SU-DHL-6 (cell line): ENCODE measurements at regions not wholly inside any gene's neighbourhood (a gene's known extent, or its start where the extent isn't known, plus 50 kb on each side); places are given as distances from the start of the nearest gene placed in this dataset.

Experiments
- H2AFZ ChIP-seq: fragments of 200-600 bp; sonication (generic); 2 replicates; pipeline ENCODE4 v1.6.1; 2014; ENCODE audit warnings: low read depth, mild to moderate bottlenecking, moderate library complexity, mixed read lengths, antibody characterized with exemption, low read length; ENCODE audit not compliant: severe bottlenecking
- H3F3A ChIP-seq: fragments of 200-600 bp; shearing (Covaris generic); 2 replicates; pipeline ENCODE4 v1.6.0; 2016; ENCODE audit warnings: antibody characterized with exemption, mild to moderate bottlenecking; ENCODE audit not compliant: insufficient read depth
- H3K27ac ChIP-seq: fragments of 200-600 bp; sonication (generic); 2 replicates; pipeline ENCODE4 v1.5.1; 2016; ENCODE audit warnings: low read depth, mild to moderate bottlenecking, low read length, moderate library complexity, mixed read lengths
- H3K27me3 ChIP-seq: fragments of 200-600 bp; sonication (generic), shearing (Covaris generic); 2 replicates; pipeline ENCODE4 v1.6.0; 2014; ENCODE audit warnings: mild to moderate bottlenecking, low read length
- H3K36me3 ChIP-seq: fragments of 200-600 bp; sonication (generic); 2 replicates; pipeline ENCODE4 v1.6.1; 2014; ENCODE audit warnings: mild to moderate bottlenecking, low read length, mixed read lengths
- H3K4me2 ChIP-seq: fragments of 300-600, 200-600 bp; shearing (Covaris generic), sonication (generic); 2 replicates; pipeline ENCODE4 v1.6.0; 2014; ENCODE audit warnings: low read length, low read depth, mild to moderate bottlenecking; ENCODE audit not compliant: poor library complexity, severe bottlenecking
- H3K4me3 ChIP-seq: fragments of 200-600 bp; sonication (generic); 2 replicates; pipeline ENCODE4 v1.5.1; 2014; ENCODE audit warnings: antibody characterized with exemption, low read length, mild to moderate bottlenecking, mixed read lengths; ENCODE audit not compliant: insufficient read depth, poor library complexity, severe bottlenecking
- H3K79me2 ChIP-seq: fragments of 200-600 bp; sonication (generic); 2 replicates; pipeline ENCODE4 v1.6.1; 2014; ENCODE audit warnings: mild to moderate bottlenecking, low read length, moderate library complexity; ENCODE audit not compliant: insufficient read depth
- H3K9ac ChIP-seq: fragments of 200-600 bp; sonication (generic); 2 replicates; pipeline ENCODE4 v1.7.0; 2014; ENCODE audit warnings: mild to moderate bottlenecking, low read length
- H3K9me2 ChIP-seq: fragments of 200-600 bp; sonication (generic); replicated peaks from 2 replicates; pipeline ENCODE4 v1.6.1; 2014; ENCODE audit warnings: low read length; ENCODE audit not compliant: insufficient read depth
- H3K9me3 ChIP-seq: fragments of 200-600 bp; sonication (generic); 2 replicates; pipeline ENCODE4 v1.6.1; 2014; ENCODE audit warnings: low read length, mixed read lengths; ENCODE audit not compliant: insufficient read depth
- H4K20me1 ChIP-seq: fragments of 200-600 bp; sonication (generic); 2 replicates; pipeline ENCODE4 v1.6.1; 2014; ENCODE audit warnings: low read depth, mild to moderate bottlenecking, antibody characterized with exemption, low read length, moderate library complexity, mixed read lengths
- CTCF ChIP-seq: fragments of 200-600 bp; sonication (generic); IDR thresholded peaks from one replicate; pipeline ENCODE4 v1.5.1; 2017; ENCODE audit warnings: antibody characterized with exemption, mild to moderate bottlenecking, low read length, moderate library complexity; ENCODE audit not compliant: insufficient read depth, poor library complexity, severe bottlenecking
- EZH2phosphoT487 ChIP-seq: fragments of 200-600 bp; sonication (generic), shearing (Covaris generic); conservative IDR thresholded peaks from 2 replicates; pipeline ENCODE4 v1.6.1; 2018; ENCODE audit warnings: mild to moderate bottlenecking, antibody characterized with exemption, low read length, moderate library complexity, mixed read lengths

GRCh38 chr7:149622444-149623210 is 125.0 kb upstream of the ZNF746 start:
- Histone ChIP-seq H2AFZ (no peak overlapping the region), H3K27me3 (no peaks in the 10 kb centered on the region), H3K27ac (peak overlapping the region; percentile 45), H3K36me3 (peaks cover 4% of the 10 kb centered on the region; the same call in 1 of the 2 replicates), H3K4me2 (peak overlapping the region; percentile 88), H3K9me2 (no peaks in the 10 kb centered on the region), H3K4me3 (peak overlapping the region; percentile 58), H3K9me3 (no peaks in the 10 kb centered on the region), H3F3A (peaks cover 18% of the 10 kb centered on the region), H3K79me2 (peaks cover 25% of the 10 kb centered on the region), H4K20me1 (peaks cover 7% of the 10 kb centered on the region; the same call in 1 of the 2 replicates), H3K9ac (peak overlapping the region; percentile 78)
- no peak for TF ChIP-seq CTCF
- TF ChIP-seq EZH2phosphoT487: no peak

- Histone ChIP-seq H3K79me2 (peaks cover 25% of the 10 kb centered on the region), H3K9me3 (no peaks in the 10 kb centered on the region), H3K36me3 (peaks cover 4% of the 10 kb centered on the region; the same call in 1 of the 2 replicates), H4K20me1 (peaks cover 7% of the 10 kb centered on the region; the same call in 1 of the 2 replicates), H2AFZ (no peak overlapping the region), H3F3A (peaks cover 18% of the 10 kb centered on the region), H3K9ac (no peak overlapping the region), H3K27me3 (no peaks in the 10 kb centered on the region), H3K9me2 (no peaks in the 10 kb centered on the region), H3K27ac (peak overlapping the region; percentile 23; the same call in 1 of the 2 replicates), H3K4me3 (no peak overlapping the region), H3K4me2 (peak overlapping the region; percentile 88)
- no peak for TF ChIP-seq CTCF
- no peak for TF ChIP-seq EZH2phosphoT487
Measured at GRCh38 chr7:149621776-149622175, 124.2 kb upstream of the ZNF746 start.

- TF ChIP-seq CTCF (no peak), EZH2phosphoT487 (no peak)
- Histone ChIP-seq H3K79me2 (peaks cover 25% of the 10 kb centered on the region), H3K9me3 (no peaks in the 10 kb centered on the region), H3F3A (peaks cover 18% of the 10 kb centered on the region), H3K4me3 (no peak overlapping the region), H2AFZ (no peak overlapping the region), H3K36me3 (peaks cover 4% of the 10 kb centered on the region; the same call in 1 of the 2 replicates), H3K9me2 (no peaks in the 10 kb centered on the region), H3K9ac (no peak overlapping the region), H4K20me1 (peaks cover 7% of the 10 kb centered on the region; the same call in 1 of the 2 replicates), H3K27me3 (no peaks in the 10 kb centered on the region), H3K4me2 (peak overlapping the region; percentile 88), H3K27ac (peak overlapping the region; percentile 45)
Measured at GRCh38 chr7:149620961-149621360, 123.4 kb upstream of the ZNF746 start.
